ENCODE measurements at regions not wholly inside any gene's neighbourhood (a gene's known extent, or its start where the extent isn't known, plus 50 kb on each side); places are given as distances from the start of the nearest gene placed in this dataset.
A peak's percentile ranks its signal among the peaks of the same experiment; 100 is the strongest.

- DNase-seq (ENCODE audit: low read depth), result no peak
- H3K4me3 ChIP-seq (ENCODE audit: control insufficient read depth, low read depth, low read length), result no peak overlapping the region
- no peak for TF ChIP-seq CTCF (conservative IDR thresholded peaks at IDR 0.05; ENCODE audit: control insufficient read depth, insufficient read depth, low read depth, low read length)
These were observed 86.7 kb upstream of the BACH2 start for GRCh38 chr6:90383196-90383822.

- H3K4me3 ChIP-seq (ENCODE audit: control insufficient read depth, low read depth, low read length), result no peak overlapping the region
- no peak for TF ChIP-seq CTCF (conservative IDR thresholded peaks at IDR 0.05; ENCODE audit: control insufficient read depth, insufficient read depth, low read depth, low read length)
- no peak for DNase-seq (ENCODE audit: low read depth)
These were observed 86.1 kb upstream of the BACH2 start for GRCh38 chr6:90382760-90383159.

GRCh38 chr6:90375681-90376439 lies 79.2 kb upstream of the BACH2 start:
- H3K4me3 ChIP-seq (ENCODE audit: control insufficient read depth, low read depth, low read length), result no peak overlapping the region
- TF ChIP-seq CTCF (conservative IDR thresholded peaks at IDR 0.05; ENCODE audit: control insufficient read depth, insufficient read depth, low read depth, low read length), result no peak
- DNase-seq (ENCODE audit: low read depth), result peak; percentile 90

- no peak for TF ChIP-seq CTCF (conservative IDR thresholded peaks at IDR 0.05; ENCODE audit: control insufficient read depth, insufficient read depth, low read depth, low read length)
- DNase-seq (ENCODE audit: low read depth), result no peak
- no peak overlapping the region for H3K4me3 ChIP-seq (ENCODE audit: control insufficient read depth, low read depth, low read length)
These were observed 77.6 kb upstream of the BACH2 start for GRCh38 chr6:90374201-90374600.

GRCh38 chr6:90372885-90373284 lies 76.2 kb upstream of the BACH2 start:
- no peak for DNase-seq (ENCODE audit: low read depth)
- no peak for TF ChIP-seq CTCF (conservative IDR thresholded peaks at IDR 0.05; ENCODE audit: control insufficient read depth, insufficient read depth, low read depth, low read length)
- H3K4me3 ChIP-seq (ENCODE audit: control insufficient read depth, low read depth, low read length), result no peak overlapping the region

- no peak for DNase-seq (ENCODE audit: low read depth)
- no peak for TF ChIP-seq CTCF (conservative IDR thresholded peaks at IDR 0.05; ENCODE audit: control insufficient read depth, insufficient read depth, low read depth, low read length)
- H3K4me3 ChIP-seq (ENCODE audit: control insufficient read depth, low read depth, low read length), result no peak overlapping the region
These were observed 75.8 kb upstream of the BACH2 start for GRCh38 chr6:90372450-90372849.
